Progenitor cell of endocrine pancreas (in vitro differentiated cells): ENCODE measurements at regions not wholly inside any gene's neighbourhood (a gene's known extent, or its start where the extent isn't known, plus 50 kb on each side); places are given as distances from the start of the nearest gene placed in this dataset.

Experiments used
- DNase-seq: peaks from one replicate; pipeline ENCODE4 v3.0.0; 2021; ENCODE audit warnings: low spot score; ENCODE audit not compliant: unreplicated experiment
- H3K27ac Mint-ChIP-seq: 2 replicates; pipeline ENCODE4 v1.8.0; 2021; ENCODE audit warnings: mild to moderate bottlenecking, moderate library complexity, mixed read lengths
- H3K27me3 Mint-ChIP-seq: 2 replicates; pipeline ENCODE4 v1.8.0; 2021; ENCODE audit warnings: mixed read lengths
- H3K36me3 Mint-ChIP-seq: 2 replicates; pipeline ENCODE4 v1.8.0; 2022; ENCODE audit warnings: mixed read lengths; ENCODE audit not compliant: insufficient read depth
- H3K4me1 Mint-ChIP-seq: 2 replicates; pipeline ENCODE4 v1.8.0; 2021; ENCODE audit warnings: low read depth, mixed read lengths
- H3K4me3 Mint-ChIP-seq: 2 replicates; pipeline ENCODE4 v1.8.0; 2021; ENCODE audit warnings: low read depth, mild to moderate bottlenecking, moderate library complexity, mixed read lengths
- H3K9me3 Mint-ChIP-seq: 2 replicates; pipeline ENCODE4 v1.8.0; 2021; ENCODE audit warnings: low read depth, mixed read lengths
- TF ChIP-seq, protein P1 (sequence below): fragments of 200-600 bp; sonication (generic); IDR thresholded peaks from one replicate; pipeline ENCODE4 v1.5.0; 2021; ENCODE audit warnings: antibody characterized with exemption, mild to moderate bottlenecking; ENCODE audit not compliant: unreplicated experiment

DNA sequence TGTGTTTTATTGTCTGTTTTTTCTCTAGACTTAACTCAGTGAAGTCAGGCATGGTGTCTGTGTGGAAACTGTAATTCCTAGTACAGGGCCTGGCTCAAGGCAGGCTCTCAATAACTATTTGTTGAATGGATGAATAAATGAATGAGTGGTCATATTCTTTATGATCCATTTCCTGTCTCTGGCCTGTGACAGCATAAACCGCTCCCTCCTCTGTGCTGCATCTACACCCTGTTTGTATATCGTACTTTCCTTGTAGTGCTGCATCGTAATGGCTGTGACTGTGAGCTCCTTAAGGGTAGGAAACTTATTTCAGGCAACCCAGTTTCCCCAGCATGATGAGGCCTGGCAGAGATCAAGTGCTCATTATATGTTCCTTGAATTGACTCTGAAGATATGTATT is 337.5 kb upstream of the USP24 start:
- TF ChIP-seq, protein P1, sequence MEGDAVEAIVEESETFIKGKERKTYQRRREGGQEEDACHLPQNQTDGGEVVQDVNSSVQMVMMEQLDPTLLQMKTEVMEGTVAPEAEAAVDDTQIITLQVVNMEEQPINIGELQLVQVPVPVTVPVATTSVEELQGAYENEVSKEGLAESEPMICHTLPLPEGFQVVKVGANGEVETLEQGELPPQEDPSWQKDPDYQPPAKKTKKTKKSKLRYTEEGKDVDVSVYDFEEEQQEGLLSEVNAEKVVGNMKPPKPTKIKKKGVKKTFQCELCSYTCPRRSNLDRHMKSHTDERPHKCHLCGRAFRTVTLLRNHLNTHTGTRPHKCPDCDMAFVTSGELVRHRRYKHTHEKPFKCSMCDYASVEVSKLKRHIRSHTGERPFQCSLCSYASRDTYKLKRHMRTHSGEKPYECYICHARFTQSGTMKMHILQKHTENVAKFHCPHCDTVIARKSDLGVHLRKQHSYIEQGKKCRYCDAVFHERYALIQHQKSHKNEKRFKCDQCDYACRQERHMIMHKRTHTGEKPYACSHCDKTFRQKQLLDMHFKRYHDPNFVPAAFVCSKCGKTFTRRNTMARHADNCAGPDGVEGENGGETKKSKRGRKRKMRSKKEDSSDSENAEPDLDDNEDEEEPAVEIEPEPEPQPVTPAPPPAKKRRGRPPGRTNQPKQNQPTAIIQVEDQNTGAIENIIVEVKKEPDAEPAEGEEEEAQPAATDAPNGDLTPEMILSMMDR, result no peak
- Mint-ChIP-seq H3K4me3 (no peak overlapping the region), H3K27ac (no peak overlapping the region), H3K9me3 (no peaks in the 10 kb centered on the region), H3K4me1 (peaks cover 2% of the 10 kb centered on the region), H3K36me3 (no peaks in the 10 kb centered on the region), H3K27me3 (peaks cover 7% of the 10 kb centered on the region)
- DNase-seq, result no peak

DNA sequence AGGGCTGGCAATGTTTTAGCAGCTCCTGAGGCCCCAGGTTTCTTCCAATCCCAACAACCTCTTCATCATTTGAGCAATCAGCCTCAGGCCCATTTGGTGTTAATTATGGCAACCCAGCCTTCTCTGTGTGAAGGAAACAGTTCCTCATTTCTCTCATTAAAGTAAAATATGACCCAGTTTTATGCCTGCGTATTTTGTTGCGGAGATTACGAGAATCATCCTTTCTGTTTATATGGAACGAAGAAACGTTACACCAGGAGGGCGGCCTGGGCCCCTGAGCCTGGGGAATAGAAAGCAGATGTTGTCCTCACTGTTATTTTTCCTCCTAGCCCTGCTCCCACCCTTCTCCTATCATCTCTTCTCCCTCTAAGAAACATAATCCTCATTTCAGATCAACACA is 332.2 kb upstream of the USP24 start:
- Mint-ChIP-seq H3K36me3 (no peaks in the 10 kb centered on the region), H3K4me3 (no peak overlapping the region), H3K27ac (no peak overlapping the region), H3K4me1 (no peaks in the 10 kb centered on the region), H3K27me3 (peaks cover 2% of the 10 kb centered on the region), H3K9me3 (no peaks in the 10 kb centered on the region)
- DNase-seq, result no peak
- TF ChIP-seq, protein P1, result no peak

DNA sequence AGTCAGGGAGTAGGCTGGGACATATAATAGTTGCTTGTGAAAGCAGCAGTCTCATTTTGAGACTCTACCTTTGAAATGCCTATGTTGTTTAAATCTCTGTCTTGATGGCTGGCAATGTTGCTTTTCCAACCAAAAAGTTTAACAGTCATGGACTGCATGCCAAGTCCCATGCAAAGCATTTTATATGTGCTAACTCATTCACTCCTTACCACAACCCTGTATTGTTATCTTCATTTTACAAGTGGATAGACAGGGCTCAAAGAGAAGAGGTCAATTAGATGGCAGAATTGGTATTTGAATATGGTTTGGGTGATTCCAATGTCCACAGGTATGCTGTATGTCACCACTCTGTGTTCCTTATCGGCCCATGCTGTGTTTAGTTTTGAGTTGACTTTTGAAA is 331.4 kb upstream of the USP24 start:
- Mint-ChIP-seq H3K9me3 (no peaks in the 10 kb centered on the region), H3K27ac (no peak overlapping the region), H3K4me3 (no peak overlapping the region), H3K36me3 (no peaks in the 10 kb centered on the region), H3K27me3 (peaks cover 2% of the 10 kb centered on the region), H3K4me1 (no peaks in the 10 kb centered on the region)
- TF ChIP-seq, protein P1, result no peak
- DNase-seq, result no peak

DNA sequence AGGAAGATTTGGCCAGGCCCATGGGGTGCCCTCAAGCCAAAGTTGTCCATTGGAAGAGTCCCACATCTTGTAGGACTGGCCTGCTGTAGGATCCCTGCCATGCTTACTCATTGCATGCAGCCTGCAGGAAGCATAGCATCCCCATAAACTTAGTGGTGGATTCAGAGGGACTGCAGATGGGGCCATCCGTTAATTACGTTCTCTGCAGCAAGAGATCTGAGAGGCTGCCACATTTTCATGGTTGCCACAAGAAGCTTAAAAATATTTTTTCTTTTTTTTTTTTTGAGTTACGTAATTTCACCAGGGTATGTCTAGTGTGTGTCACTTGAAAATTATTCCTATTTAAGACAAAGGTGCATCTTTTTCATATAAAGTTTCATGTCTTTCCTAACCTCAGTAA is 329.7 kb upstream of the USP24 start:
- Mint-ChIP-seq H3K27me3 (peaks cover 2% of the 10 kb centered on the region), H3K9me3 (no peaks in the 10 kb centered on the region), H3K27ac (no peak overlapping the region), H3K4me1 (no peaks in the 10 kb centered on the region), H3K4me3 (no peak overlapping the region), H3K36me3 (no peaks in the 10 kb centered on the region)
- TF ChIP-seq, protein P1, result no peak
- DNase-seq, result no peak

DNA sequence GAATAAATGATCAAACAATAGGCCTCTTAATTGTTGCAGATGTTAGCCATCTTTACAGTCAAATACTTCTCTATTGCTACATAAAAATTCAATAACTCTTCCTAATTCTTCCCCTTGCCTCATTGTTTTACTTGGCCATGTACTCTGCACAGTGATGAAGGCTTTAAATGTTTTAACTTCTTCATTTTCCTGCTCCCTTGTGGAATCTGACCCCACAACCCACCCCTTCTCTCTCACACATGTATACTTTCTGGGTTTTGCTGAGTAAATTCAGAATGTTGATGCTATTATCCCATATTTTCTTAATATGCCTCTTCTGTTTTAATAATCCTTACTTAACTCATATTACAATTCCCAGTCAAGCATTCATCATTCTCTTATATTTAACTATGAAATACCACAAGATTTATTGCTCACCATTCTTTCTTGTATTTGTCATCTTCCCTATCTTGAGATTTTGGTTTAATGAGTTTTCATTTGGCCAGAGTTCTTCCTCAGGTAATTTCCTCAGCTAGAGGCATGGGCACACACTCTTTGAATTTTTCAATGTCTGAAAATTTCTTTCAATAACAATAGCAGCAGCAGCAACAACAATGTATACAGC is 327.8 kb upstream of the USP24 start:
- no peaks in the 10 kb centered on the region for H3K36me3 Mint-ChIP-seq
- TF ChIP-seq, protein P1, result no peak
- H3K4me1 Mint-ChIP-seq, result no peaks in the 10 kb centered on the region
- H3K9me3 Mint-ChIP-seq, result no peaks in the 10 kb centered on the region
- no peak for DNase-seq
- no peak overlapping the region for H3K27ac Mint-ChIP-seq
- peaks cover 2% of the 10 kb centered on the region for H3K27me3 Mint-ChIP-seq
- no peak overlapping the region for H3K4me3 Mint-ChIP-seq
